SW 1271 (cell line): ENCODE measurements at regions not wholly inside any gene's neighbourhood (a gene's known extent, or its start where the extent isn't known, plus 50 kb on each side); places are given as distances from the start of the nearest gene placed in this dataset.

Source experiments
- DNase-seq, 2 experiments: peaks; one replicate each; lab custom pipeline; 2025; lab: John Stamatoyannopoulos, UW

- no peak for DNase-seq
These were observed 126.1 kb downstream of the FAT4 start for GRCh38 chr4:125440814-125441213.

DNA sequence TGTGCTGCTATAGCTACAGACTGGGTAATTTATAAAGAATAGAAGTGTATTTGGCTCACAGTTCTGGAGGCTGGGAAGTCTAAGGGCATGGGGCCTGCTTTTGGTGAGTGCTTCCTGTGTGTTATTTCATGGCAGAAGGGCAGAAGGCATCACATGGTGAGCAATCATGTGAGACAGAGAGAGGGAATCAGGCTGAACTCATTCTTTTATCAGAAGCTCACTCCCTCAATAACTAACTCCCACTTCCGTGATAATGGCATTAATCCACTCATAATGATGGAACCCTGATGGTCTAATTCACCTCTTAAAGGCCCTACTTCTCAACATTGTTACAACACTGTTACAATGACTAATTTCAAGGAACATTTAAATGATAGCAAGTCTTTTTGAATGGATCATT, 129.4 kb downstream of the FAT4 start:
- DNase-seq, result no peak

DNA sequence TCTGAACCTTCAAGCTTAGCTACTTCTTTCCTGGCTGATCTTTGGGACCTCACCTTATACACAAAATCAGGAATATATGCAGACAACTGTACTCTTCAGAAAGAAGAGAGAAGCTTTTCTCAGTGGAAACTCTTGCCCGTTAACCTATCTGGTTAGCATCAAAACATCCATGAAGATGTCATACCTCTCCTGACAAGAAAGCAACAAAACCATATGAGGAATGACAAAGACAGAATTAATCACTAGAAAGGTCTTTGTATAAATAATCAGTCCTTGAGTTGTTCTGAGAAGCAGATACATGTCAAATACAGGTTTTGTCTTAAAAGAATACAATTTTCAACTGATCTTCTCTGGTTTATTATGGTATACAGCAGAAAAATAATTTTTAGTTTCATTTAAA, 130.8 kb downstream of the FAT4 start:
- no peak for DNase-seq

DNA sequence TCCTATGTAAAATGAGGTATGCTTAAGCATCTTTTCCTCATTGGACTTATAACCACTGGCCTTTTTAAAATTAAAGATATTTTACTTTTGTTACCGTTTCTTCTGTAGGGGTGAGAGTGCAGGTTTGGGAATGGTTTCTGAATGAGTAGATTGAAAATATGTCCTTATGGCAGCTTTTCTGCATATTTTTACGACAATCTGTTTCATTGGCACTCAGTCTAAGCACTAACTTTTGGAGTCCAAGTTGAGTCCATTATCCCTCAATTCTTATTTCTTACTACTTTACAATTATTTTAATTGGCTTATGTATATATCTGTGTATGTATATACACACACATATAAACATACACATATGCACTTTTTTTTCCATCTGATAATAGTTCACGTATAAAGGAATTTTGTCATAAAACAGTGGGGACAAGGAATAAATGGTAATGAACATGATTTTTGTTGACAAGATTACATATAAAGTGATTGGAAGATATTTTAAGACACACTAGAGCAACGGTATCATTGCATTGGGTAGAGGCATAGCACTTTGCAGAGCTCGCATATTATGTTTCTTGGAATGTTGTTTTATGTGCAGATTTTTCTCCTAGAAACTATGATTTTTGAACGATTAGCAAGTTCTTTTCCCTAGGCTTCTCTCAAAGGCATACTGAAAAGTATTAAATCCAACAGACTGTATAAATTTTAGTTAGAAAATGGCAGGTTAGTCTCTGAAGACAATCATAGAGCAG, 133.0 kb downstream of the FAT4 start:
- no peak for DNase-seq

- no peak for DNase-seq
These were observed 141.3 kb downstream of the FAT4 start for GRCh38 chr4:125456075-125456474.

DNA sequence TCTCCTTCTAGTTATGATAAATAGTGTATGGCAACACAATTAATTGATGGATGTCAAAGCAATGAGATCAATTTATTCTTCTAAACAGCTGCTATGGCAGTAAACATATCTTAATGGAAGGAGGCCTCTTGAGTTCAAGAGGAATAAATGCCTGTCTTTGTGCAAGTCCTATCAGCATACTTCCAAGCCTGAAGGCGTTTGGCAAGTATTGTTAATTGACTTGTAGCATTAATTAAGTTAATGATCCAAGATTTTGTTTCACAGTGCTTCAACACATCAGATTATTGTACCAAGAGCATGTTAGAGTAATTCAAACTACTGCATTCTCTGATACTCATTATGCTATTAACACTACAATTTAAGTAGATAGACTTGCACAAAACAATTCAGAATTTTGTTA, 144.8 kb downstream of the FAT4 start:
- DNase-seq, result no peak

GRCh38 chr4:125461676-125462363, 147.1 kb downstream of the FAT4 start:
- DNase-seq, result no peak

DNA sequence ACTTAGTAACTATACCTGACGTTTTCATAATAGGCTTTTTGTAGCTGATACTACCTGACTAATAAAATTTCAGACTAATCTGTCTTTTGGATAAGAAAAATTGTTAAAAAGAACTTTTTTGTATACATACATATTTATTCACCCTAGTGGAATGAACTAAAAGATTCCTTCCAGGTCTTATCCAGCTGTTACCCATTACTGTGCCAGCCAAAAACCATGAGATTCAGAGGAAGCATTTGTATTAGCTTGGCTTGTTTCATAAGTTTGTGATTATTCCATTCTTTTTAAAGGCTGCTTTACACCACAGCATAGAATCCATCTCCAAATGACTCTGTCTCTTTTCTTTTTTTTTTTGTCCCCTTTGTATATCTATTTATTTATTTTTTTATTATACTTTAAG, 149.4 kb downstream of the FAT4 start:
- no peak for DNase-seq

DNA sequence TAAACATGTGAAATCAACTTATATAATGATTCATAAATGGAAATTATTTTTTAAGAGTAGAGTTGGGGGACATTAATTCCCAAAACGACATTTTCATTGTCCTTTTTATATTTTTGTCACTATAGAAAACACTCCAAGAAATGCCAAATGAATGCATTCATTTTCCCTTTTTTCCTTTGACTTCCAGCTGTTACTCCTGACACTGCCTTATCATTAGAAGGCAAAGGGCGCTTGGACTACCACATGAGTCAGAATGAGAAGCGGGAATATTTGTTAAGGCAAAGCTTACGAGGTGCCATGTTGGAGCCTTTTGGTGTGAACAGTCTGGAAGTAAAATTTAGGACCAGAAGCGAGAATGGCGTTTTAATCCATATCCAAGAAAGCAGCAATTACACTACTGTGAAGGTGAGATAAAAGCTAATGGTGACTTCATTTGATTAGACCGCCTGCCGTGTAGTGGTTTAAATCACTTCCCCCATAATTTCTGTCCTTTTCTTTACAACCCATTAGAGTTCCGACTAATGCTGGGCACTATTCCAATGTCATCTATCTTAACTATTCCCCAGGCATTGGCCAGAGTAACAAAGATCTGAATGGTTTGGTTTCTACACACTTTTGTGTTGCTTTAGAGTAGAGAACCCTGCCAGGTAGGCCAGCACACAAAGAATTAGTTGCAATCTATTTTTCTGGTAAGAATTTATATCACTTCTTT, 166.7 kb downstream of the FAT4 start:
- no peak for DNase-seq

- DNase-seq, result no peak
These were observed 168.1 kb downstream of the FAT4 start for GRCh38 chr4:125482822-125483221.

- no peak for DNase-seq
These were observed 168.5 kb downstream of the FAT4 start for GRCh38 chr4:125483278-125483677.

DNA sequence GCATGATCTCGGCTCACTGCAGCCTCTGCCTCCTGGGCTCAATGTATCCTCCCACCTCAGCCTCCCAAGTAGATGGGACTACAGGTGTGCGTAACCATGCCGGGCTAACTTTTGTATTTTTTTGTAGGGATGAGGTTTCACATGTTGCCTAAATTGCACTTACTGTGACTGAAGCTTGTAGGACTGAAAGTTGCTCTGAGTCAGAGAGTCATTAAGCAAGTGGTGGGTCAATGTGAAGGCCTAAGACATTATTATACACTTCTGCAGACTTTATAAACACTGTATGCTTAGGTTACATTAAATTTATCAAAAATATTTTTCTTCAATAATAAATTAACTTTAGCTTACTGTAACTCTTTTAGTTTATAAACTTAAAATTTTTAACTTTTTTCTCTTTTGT, 170.2 kb downstream of the FAT4 start:
- no peak for DNase-seq

DNA sequence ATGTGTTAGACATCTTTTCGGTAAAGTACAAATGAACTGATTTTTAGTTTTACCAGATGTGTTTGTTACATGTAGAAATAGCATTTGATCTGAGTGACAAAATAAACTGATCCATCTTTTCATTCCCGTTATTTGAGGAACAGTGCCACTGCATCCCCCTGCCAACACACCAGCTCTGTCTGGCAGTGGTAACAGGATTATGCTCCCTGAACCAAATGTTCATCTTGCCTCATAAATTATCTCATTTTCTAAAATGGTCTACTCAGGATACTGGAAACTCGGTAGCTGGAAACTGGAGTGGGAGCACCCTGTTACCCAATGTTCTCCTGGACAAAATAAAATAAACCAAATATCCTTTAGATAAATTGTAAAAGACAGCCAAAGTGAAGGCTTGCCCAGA, 171.6 kb downstream of the FAT4 start:
- no peak for DNase-seq

- no peak for DNase-seq
These were observed 175.4 kb downstream of the FAT4 start for GRCh38 chr4:125489952-125490690.

DNA sequence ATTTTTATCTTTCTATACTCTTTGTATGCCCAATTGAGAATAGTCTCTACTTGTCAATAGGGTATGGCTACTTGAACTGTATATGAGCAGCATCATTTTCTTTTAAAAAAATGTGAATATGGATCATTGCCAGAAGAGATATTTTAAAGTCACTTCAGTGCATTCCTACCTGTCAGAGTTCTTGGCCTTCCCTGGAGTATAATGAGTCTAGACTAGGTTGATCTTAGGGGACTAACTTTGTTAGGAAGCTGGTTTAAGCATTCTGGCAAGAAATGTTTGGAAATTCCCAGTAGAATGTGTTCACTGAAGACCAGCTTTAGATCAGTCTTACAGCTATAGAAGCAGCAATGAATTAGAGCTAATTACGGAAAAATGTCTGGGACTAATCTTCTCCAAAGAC, 178.2 kb downstream of the FAT4 start:
- no peak for DNase-seq

- DNase-seq, result no peak
These were observed 183.1 kb downstream of the FAT4 start for GRCh38 chr4:125497861-125498260.

DNA sequence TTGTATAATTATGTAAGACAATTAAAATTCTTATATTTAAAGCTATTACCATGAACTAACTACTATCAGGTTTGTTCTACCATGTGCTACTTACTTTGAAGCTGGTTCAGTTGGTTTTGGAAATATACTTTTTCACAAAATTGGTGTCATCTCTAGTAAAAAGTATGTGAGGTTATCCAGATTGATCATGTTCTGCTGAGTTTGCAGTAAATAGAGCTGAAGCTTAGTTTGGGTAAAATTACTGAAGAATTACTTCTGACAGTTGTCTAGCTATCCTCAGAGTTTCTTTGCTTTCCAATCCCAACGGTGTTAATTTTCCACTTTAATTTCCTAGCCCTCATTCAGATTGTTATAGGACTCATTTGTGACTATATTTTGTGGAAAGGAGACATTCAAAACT, 184.2 kb downstream of the FAT4 start:
- DNase-seq, result no peak

DNA sequence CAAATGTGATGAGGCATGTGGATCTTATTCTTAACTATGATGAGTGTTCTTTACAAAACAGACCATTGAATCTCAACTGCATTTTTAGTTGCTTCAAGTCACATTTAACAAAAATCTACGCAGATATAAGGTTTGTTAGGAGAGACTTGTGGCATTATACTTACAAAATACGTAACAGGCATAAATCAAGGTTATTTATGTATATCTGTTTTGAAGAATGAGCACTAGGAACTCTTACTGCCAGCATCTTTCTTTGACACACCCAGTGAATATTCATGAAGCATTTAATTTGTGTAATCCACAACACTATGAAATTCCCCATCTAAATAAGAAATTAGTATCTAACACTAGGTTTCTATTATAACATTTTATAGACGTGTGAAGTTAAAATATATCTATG, 186.3 kb downstream of the FAT4 start:
- no peak for DNase-seq

DNA sequence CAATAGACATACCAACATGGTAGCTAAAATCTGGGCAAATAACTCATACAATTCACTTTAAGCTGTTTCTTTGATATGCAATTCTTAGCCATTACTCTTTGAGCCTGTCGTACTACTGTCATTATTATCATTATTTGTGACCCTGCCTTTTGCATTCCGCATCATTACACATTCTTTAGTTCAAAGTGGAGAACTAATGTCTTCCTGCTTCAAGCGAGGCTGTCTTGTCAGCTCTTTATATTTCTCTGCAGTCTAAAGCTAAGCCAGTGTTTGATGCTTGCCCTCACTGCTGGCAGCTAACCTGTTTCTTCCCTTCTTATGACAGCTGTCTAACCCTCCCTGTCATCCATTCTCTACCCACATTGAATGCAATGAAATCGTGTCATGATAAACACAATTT, 186.8 kb downstream of the FAT4 start:
- DNase-seq, result no peak

- DNase-seq, result no peak
These were observed 190.9 kb downstream of the FAT4 start for GRCh38 chr4:125505621-125506020.

DNA sequence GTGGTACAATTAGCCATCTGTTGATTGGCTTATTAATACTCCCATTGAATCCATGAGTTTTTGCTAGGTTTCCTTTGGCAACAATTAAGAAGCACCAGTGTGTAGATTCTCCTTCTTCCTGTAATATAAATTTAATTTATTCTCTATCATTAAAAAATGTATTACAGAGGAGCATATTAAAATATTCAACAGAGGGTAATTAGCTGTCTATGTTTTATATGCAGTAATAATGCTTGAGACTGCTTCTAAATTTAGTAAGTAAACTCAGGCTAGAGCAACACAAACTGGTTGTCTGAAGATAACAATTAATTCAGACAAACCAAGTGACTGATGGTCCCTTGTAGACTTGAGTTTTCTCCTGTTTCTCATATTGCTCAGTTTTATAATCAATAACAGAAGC, 192.4 kb downstream of the FAT4 start:
- DNase-seq, result no peak

DNA sequence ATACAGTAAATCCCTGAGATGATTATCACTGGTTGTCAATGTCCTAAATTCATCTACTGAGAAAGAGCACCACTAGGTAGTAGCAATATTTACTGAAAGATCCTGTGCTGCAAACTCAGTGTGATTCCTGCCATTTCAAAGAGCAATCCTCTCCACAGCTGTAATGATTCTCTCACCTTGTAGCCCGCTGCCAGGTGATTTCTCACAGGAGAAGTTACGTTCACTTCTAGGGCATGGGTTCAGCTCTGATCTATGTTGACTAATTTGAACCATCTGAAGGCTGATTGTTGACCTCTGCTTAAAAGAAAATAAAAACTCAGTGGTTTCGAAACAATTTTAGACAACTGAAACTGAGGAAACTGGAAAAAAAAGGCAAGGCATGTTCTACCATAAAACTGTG, 197.0 kb downstream of the FAT4 start:
- DNase-seq, result no peak

DNA sequence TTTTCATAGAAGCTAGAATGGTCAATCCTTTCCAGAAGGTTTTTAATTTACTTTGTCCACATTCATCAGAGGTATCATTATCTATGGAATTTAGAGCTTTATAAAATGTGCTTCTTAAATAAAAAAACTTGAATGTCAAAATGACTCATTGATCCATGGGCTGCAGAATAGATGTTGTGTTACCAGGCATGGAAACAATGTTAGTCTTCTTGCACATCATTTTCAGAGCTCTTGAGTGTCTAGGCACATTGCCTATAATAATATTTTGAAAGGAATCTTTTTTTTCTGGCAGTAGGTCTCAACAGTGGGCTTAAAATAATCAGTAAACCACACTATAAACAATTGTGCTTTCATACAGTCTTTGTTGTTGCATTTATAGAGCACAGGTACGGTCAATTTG, 200.3 kb downstream of the FAT4 start:
- DNase-seq, result no peak
